GM18505 (cell line): ENCODE measurements at regions not wholly inside any gene's neighbourhood (a gene's known extent, or its start where the extent isn't known, plus 50 kb on each side); places are given as distances from the start of the nearest gene placed in this dataset.

Source experiments
- ATAC-seq: cut with Tn5 transposase; IDR thresholded peaks from one replicate; pipeline ENCODE4 v1.9.1; 2021; ENCODE audit not compliant: unreplicated experiment
- POLR2A ChIP-seq: IDR thresholded peaks from 4 replicates; pipeline ENCODE4 v1.6.1; 2011; ENCODE audit warnings: borderline replicate concordance; ENCODE audit not compliant: insufficient read depth, insufficient read length; ENCODE audit errors: extremely low read depth

DNA sequence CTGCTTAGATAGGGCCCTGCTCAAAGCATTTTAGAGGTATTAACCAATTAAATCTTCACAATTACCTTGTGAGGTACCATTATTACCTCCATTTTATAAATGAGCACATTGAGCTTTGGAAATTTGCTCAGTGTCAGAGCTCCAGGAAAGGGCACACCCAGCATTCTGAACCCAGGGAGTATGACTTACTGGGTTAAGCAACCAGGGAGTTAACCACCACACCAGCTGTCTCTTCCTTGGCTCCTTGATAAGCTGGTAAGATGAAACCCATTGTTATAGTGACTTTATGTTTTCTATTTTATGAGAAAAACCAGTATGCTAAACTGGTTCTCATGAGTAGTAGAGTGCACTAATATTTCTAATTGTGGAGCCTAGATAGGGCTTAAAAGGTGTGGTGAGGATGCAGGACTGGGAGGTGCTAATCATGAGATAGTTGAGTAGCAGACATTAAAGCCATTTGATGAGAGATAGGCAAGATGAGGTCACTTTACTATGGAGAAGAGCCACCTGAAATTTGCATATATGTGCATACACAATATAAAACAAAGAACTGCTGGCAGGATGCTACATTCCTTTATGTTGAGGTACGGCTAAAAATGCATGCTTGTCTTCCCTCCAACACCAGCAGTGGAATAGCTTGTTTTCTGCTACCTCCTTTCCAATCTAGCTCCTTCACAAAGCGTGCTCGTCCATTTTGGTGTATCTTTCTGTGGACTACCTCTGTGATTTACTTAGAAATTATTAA, 556.1 kb downstream of the SPRY1 start:
- ATAC-seq, result no peak
- no peak for TF ChIP-seq POLR2A

DNA sequence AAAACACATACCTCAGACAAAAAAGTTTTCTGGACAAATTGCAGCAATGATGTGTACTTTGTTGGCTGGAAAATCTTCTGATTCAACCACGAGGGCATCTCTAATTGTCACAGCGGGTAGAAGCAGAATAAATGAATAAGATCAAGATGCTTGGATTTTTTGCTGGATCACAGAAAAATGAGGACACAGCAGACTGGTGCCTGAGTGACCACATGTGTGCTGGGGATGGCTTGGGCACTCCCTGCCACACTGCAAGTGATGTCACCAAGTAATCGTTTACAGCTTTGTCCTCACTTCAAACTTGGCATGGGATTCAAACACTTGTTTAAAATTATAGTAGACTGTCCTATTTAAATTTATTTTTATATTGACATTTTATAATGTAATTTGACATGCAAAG, 557.0 kb downstream of the SPRY1 start:
- no peak for TF ChIP-seq POLR2A
- ATAC-seq, result no peak

DNA sequence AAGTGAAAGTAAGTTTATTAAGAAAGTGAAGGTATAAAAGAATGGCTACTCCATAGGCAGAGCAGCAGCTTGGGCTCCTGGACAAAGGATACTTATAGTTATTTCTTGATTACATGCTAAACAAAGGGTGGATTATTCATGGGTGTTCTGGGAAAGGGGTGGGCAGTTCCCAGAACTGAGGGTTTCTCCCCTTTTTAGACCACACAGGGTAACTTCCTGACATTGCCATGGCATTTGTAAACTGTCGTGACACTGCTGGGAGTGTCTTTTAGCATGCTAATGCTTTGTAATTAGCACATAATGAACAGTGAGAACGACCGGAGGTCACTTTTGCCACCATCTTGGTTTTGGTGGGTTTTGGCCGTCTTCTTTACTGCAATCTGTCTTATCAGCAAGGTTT, 557.6 kb downstream of the SPRY1 start:
- no peak for ATAC-seq
- TF ChIP-seq POLR2A, result no peak

DNA sequence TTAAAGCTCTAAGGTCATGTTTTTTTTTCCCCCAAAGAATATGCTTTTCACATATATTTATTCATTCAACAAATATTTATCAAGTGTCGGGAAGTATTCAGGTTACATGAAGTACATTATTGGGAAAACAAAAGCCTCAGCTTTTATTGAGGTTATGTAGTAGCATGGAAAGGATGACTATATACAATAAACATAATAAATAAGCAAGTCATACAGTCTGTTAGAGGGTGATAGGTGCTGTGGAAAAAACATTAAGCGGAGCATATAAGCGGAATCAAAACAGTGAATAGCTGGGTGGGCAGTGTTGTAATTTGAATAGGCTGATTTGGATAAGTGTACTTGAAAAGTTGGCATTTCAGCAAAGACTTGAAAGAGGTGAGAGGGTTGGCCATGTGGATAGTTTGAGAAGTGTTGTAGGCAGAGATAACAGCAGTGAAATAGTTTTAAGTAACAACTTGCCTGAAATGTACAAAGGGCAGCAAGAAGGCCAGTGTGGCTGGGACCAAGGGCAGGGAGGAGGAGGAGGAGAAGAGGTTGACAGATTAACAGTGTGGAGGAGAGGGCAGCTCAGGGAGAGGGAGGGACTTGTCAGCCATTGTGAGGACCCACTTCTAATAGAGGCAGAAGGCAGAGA, 558.7 kb downstream of the SPRY1 start:
- ATAC-seq, result no peak

DNA sequence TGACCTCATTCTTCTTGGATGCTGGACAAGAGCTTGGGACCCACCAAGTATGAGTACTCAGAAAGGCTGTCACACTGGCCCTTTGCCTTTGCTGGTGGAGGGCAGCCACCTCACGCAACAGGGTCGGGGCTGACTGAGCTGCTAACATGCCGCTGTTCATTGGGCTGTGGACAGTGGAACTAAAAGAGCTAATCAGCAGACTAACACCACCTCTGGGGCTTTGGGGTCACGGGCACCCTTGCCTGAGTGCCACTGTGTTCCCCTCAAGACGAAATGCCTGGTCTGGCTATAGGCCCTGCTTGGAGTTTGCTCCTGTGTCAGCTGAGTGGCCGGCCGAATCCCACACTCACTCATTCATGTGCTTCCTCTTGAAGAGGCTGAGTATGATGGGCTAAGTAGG, 559.6 kb downstream of the SPRY1 start:
- no peak for TF ChIP-seq POLR2A
- no peak for ATAC-seq

More for the DNA sequence above, 558.7 kb downstream of the SPRY1 start:
- TF ChIP-seq POLR2A, result no peak

DNA sequence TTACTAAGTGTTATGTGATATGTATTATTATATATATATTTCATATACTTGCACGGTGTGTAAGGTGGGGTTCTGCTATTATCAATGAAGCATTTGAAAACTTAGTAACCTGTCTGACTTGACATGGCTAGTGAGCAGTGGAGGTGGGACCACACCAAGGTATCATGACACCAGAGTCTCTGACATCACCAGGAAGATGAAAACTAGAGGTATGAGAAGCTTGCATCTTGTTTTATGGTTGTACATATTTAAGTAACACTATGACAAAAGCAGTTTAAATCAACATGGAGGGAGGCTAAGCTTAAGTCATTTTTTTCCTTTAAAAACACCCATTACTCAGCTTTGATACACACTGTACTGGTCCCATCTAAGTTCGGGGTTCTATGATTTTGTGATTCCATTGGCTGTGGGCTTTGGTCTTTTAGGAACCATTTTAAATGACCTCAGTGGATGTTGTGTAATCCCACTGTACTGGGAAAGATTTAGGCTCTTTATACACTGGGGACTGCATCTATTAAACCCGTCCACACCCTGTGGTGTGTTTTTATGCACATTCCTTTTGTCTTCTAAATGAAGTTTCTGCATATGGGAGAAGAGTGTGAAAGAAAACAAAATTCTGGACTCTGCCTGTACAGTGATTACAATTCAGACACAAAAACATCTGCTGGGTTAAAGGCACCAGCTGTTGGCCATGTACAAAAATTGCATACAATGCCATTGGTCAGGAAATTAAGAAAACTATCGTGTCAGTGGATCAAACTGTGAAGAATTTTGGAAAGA, 570.6 kb downstream of the SPRY1 start:
- no peak for TF ChIP-seq POLR2A
- ATAC-seq, result no peak

DNA sequence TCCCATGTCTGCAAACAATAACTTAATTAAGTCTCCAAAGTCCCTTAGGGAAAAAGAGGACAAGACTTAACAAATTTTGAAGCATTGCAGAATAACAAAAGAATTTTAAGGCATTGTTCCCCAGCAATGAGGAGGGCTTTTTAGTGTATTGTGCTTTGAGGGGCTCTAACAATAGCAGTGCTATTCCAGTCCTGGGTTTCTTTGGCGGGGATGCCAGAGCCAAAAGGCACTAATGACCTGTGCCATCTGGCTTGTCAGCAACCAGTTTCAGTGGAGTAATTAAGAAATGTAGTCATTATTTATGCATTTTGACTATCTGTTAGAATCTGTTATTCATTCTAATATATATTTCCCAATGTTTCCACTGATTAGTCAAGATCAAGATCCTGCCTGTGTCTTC, 575.4 kb downstream of the SPRY1 start:
- no peak for TF ChIP-seq POLR2A
- ATAC-seq, result no peak

DNA sequence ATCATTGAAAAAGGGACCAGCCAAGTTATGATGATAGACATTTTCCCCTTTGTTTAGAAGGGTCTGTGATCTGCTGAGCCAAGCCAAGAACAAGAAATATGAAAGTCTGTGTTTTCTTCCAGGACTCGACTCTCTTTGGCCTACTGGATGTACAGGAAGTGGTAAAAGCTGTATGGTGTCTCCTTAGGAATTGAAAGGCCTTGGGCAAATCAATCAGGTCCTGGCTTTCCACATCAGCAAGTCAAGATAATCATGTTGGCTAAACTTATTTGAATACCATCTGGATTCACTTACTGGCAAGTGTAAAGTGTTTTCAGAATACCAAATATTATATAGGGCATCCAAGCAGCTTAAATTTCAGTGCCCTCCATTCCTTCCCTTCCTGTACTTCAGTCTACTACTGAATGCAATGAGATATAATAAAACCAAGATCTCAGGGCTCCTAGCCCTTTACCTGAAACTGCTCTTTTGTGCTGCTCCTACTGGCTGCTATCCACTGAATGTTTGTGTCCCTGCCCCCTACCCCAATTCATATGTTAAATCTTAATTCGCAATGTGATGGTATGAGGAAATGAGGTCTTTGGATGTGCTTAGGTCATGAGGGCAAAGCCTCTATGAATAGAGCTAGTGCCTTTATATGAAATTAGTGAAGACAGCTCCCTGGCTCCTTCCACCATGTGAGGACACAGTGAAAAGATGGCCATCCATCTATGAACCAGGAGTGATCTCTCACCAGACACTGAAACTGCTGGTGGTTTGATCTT, 578.0 kb downstream of the SPRY1 start:
- ATAC-seq, result no peak
- no peak for TF ChIP-seq POLR2A

DNA sequence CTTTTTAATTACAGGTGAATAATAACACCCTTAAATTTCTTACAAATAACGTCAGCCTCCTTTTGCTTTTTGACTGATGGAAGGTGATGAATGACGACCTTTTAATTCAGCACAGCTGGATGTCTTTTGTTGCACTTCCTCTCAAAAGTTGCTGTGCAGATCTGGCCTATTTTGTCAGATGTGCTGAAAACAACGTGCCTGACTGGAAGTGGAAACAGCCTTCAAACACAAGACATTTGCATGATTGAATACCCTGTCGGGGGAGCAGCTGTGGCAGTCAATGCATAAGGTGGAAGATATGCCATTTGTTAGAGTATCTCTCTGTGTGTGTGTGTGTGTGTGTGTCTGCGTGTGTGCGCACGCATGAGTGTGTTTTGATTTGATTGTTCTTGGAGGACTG, 579.7 kb downstream of the SPRY1 start:
- TF ChIP-seq POLR2A, result no peak
- no peak for ATAC-seq

DNA sequence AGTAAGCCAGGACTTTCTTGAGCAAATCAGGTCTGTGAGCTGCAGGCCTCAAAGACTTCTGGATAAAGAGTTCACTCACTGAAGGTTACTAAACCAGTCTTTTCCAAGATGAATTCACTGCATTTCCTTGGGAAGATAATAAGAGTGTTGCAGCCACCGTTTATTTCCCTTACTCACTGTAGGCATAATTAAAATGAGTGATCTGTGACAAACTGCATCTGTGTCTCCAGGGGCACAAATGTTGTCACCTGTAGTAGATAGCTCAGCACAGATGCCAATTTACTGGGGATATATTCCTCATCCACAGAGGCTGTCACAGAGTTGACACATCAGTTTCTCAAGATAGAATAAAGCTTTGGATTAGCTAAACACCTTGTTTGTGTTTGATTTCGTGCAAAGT, 580.2 kb downstream of the SPRY1 start:
- TF ChIP-seq POLR2A, result no peak
- no peak for ATAC-seq

DNA sequence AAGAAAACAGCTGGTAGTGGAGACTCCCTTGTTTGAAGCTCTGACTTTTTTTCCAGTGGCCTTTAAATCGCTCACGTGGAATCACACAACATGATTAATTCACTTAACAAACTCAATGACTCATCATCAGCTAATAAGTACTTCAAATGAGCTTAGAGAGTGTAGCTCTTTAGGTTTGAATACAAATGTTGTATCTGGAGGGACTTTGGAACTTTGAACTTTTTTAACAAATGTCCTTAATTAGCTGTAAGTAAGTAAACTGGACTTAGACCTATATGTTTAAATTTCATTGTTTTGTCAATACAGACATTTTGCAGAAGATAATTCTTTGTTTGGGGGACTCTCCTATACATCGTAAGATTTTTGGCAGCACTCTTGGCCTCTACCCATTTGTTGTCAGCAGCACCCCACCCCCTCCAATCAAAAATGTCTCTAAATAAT, 581.1 kb downstream of the SPRY1 start:
- ATAC-seq, result no peak
- no peak for TF ChIP-seq POLR2A

DNA sequence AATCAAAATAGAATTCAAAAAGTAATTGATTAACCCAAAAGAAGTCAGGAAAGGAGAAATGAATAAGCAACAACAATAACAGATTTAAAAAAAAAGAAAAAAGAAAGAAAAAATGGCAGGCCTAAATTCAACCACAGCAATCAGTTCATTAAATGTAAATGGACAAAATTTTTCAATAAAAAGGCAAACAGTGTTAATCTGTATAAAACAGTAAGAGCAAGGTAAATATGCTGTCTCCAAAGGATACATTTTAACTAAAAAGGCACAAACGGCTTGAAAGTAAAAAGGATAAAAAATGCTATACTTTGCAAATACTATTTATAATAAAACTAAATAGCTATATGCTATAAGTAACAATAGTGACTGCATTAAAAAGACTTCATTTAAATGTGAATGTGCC, 582.0 kb downstream of the SPRY1 start:
- no peak for ATAC-seq
- TF ChIP-seq POLR2A, result no peak

DNA sequence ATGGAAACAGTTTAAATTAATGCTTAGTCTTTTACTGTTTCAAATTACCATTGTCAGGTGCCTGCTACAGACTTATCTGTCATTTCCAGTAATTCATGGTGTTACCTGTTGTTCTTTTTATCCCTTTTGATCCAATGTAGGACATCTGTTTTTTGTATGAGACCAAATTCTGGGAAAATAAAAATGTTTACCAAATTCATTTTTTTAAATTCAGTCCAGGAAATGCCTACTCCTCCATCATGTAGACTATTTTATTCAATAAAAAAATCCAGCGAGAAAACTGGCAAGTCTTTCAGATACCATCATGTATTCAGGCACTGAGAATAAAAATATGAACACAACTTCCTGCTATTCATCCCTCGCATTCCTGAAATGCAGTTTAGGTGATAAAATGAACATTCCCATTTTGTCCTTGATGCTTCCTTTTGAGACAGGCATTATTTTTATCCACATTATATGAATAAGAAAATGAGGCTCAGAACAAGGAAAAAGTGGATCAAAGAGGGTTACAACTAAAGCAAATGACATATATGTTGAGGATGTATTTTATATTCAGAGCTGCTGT, 584.2 kb downstream of the SPRY1 start:
- ATAC-seq, result no peak
- no peak for TF ChIP-seq POLR2A
